Astrocyte of the spinal cord (primary cell): ENCODE measurements at regions not wholly inside any gene's neighbourhood (a gene's known extent, or its start where the extent isn't known, plus 50 kb on each side); places are given as distances from the start of the nearest gene placed in this dataset.

ENCODE experiments used
- DNase-seq: peaks from one replicate; pipeline ENCODE4 v3.0.0; 2011; ENCODE audit warnings: low read depth, low spot score
- H3K4me3 ChIP-seq: 2 replicates; pipeline ENCODE4 v1.5.1; 2011; ENCODE audit warnings: low read depth, mild to moderate bottlenecking, low read length, moderate library complexity
- in situ Hi-C: cut with HindIII; loops from 2 replicates; pipeline ENCODE4 v1.10.0; 2017; ENCODE audit warnings: low sequenced_read_pairs
- TF ChIP-seq, protein P1 (sequence below): IDR thresholded peaks from 2 replicates; pipeline ENCODE4 v1.5.1; 2012; ENCODE audit warnings: low read depth, mild to moderate bottlenecking, low read length, inconsistent platforms

DNA sequence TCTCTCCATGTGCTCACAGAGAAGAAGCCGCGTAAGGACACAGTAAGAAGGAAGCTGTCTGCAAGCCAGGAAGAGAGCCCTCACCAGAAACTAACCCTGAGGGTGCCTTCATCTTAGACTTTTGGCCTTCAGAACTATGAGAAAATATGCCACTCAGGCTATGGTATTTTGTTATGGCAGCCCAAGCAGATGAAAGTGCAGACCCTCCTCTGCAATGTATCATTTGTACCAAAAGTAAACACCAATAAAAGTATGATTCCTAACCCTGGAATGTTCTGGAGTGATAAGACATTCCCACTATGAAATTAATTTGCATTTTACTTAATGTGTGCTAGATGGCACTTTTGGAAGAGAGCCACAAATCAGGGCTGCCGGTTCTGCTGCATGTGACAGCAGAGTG is 594.3 kb downstream of the UTRN start:
- no peak for DNase-seq
- in situ Hi-C loops: no loop called here
- TF ChIP-seq, protein P1, sequence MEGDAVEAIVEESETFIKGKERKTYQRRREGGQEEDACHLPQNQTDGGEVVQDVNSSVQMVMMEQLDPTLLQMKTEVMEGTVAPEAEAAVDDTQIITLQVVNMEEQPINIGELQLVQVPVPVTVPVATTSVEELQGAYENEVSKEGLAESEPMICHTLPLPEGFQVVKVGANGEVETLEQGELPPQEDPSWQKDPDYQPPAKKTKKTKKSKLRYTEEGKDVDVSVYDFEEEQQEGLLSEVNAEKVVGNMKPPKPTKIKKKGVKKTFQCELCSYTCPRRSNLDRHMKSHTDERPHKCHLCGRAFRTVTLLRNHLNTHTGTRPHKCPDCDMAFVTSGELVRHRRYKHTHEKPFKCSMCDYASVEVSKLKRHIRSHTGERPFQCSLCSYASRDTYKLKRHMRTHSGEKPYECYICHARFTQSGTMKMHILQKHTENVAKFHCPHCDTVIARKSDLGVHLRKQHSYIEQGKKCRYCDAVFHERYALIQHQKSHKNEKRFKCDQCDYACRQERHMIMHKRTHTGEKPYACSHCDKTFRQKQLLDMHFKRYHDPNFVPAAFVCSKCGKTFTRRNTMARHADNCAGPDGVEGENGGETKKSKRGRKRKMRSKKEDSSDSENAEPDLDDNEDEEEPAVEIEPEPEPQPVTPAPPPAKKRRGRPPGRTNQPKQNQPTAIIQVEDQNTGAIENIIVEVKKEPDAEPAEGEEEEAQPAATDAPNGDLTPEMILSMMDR: no peak
- H3K4me3 ChIP-seq: no peak overlapping the region

DNA sequence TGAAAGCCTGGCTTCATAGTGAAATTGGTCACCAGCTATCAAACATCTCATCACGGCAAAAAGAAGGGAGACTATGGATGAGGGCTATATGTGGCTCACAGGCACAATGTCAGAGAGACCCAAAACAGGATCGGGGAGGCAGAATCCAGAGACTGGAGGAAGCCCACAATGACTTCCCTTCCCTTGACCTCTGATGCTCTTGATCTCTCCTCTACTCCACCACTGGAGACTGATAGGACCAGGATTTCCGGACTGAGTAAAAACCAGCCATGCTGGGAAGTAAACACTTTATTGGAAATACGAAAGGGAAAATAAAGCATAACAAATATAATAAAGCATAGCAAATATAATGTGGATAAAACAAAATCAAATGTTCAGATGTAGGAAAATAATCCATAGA is 597.3 kb downstream of the UTRN start:
- in situ Hi-C loops: no loop called here
- DNase-seq: no peak
- TF ChIP-seq, protein P1: no peak
- H3K4me3 ChIP-seq: no peak overlapping the region

DNA sequence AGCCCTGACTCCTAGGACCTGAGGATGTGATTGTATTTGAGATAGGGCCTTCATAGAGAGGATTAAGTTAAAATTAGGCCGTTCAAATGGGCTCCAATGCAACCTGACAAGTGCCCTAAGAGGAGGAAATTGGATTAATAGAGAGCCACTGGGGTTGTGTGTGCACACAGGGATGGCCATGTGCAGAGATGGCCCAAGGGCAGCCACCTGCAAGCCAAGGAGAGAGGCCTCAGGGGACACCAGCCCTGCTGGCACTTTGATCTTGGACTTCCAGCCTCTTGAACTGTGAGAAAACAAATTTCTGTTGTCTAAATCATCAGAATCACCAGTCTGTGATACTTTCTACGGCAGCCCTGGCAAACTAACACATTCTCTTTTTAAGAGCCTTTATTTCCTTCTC is 598.8 kb downstream of the UTRN start:
- in situ Hi-C loops: no loop called here
- TF ChIP-seq, protein P1: no peak
- no peak overlapping the region for H3K4me3 ChIP-seq
- DNase-seq: no peak

DNA sequence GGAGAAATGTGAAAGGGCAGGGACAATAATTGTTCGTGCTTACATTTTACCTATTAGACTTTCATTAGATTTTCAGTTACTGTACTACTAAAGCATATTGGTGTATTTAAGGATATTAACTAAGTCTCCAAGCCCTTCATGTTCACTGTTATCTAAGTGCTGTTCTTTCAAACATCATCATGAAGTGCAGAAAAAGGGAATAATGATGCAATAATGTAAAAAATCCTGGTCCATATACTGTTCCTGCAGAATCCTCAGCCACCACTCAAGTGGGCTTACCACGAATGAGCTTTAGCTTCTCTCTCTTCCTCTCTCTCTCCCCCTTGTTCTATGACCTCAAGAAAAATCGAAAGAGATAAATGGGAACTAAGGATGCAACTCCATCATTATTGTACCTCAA is 600.7 kb downstream of the UTRN start:
- DNase-seq: no peak
- no peak overlapping the region for H3K4me3 ChIP-seq
- TF ChIP-seq, protein P1: no peak
- in situ Hi-C loops: no loop called here

DNA sequence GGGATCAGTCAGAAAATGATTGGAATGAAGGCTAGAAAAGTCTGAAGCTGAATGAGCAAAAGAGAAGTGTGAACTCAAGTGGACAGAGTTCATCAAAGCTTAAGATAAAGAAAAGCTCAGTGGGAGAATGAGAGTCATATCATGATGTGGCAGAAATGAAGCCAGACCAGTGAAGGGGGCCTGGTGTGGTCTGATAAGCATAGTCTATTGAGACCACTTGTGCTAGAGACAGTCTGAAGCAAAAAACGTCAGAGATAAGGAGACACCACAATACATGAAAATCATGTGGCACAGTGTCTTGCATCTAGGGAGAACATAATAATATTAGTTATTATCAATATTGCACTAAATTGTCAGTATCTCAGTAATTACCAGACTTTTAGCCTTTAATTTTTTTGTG is 601.5 kb downstream of the UTRN start:
- in situ Hi-C loops: no loop called here
- TF ChIP-seq, protein P1: no peak
- no peak for DNase-seq
- H3K4me3 ChIP-seq: no peak overlapping the region

DNA sequence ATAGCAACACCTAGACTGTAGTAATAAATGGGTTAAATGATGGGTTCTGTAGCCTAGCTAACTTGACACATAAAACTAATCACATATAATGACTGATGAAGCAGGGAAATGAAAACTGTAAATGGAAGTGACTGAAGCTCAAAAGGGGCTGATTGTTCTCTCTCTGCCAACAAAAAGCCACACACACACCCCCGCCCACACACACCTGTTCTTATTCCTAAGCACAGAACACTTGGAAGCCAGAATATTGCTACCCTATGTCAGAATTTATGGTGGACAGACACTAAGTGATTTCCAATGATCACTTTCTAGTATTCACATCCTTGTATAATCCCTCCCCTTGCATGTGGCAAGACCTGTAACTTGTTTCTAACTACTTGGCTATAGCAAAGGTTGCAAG is 603.5 kb downstream of the UTRN start:
- TF ChIP-seq, protein P1: no peak
- DNase-seq: no peak
- in situ Hi-C loops: no loop called here
- no peak overlapping the region for H3K4me3 ChIP-seq

DNA sequence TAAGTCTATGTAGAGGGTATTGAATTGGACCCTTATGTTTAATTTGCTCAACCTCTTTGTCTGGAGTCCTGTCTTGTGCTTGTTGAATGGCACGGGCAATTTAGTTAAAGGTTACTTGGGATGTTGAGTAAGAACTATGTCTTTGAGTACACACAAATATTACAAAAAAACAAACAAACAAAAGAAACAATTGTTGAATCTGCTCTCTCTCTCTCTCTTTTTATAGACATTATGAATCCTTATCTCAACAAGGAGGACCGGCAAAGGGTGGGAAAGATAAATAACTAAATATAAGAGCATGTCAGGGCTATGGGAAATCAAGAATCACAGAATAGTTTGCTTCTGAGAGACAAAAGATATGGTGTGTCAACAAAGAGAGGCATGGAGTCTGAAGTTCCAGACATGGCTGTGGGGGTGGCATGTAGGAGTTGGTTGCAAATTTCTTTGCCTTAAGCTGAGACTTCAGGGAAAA is 608.6 kb downstream of the UTRN start:
- no peak overlapping the region for H3K4me3 ChIP-seq
- no peak for DNase-seq
- in situ Hi-C loops: no loop called here
- TF ChIP-seq, protein P1: no peak
